ENCODE measurements at regions not wholly inside any gene's neighbourhood (a gene's known extent, or its start where the extent isn't known, plus 50 kb on each side); places are given as distances from the start of the nearest gene placed in this dataset.
"Not testable (repeated sequence)": the region's sequence is repeated elsewhere in the genome, so short reads cannot be mapped to it uniquely, and the experiment has no call there.

DNA sequence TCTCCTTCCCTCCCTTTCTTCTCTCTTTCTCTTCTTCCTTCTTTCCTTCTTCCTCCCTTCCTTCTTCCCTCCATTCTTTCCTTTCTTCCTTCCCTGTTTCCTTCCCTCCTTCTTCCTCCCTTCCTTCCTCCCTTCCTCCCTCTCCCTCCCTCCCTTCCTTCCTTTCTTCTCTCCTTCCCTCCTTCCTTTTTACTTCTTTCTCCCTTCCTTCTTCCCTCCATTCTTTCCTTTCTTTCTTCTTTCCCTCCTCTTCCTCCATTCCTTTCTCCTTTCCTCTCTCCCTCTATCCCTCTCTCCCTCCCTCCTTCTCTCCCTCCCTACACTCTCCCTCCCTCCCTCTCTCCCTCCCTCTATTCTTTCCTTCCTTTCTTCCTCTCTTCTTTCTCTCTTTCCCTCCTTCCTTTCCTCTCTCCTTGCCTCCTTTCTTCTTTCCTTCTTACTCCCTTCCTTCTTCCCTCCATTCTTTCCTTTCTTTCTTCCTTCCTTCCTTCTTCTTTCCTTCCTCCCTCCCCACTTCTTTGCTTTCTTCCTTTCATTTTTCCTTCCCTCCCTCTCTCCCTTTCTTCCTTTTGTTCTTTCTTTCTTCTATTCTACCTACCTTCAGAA lies 200.4 kb upstream of the SSTR4 start:
- DNase-seq (ENCODE audit: low read depth, low spot score), result no peak
- no peak overlapping the region for H3K27ac ChIP-seq

DNA sequence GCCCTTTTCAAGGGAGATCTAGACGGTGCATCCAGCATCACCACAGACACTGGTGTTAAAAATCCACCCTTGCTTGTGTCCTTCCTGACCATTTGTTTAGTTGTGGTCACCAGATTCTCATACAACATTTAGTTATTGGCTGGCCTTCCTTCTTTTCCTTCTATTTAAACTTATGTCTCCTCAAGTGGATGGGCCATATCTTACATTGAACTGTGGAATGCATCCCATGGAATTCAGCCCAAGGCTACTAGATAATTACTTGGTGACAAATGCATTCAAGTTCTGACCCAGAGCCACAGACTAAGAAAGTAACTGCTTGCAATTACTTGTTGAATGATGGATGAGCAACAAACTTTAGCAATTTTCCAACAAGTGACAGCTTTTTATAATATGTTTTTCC lies 198.9 kb upstream of the SSTR4 start:
- H3K27ac ChIP-seq, result peak overlapping the region; percentile 44

DNA sequence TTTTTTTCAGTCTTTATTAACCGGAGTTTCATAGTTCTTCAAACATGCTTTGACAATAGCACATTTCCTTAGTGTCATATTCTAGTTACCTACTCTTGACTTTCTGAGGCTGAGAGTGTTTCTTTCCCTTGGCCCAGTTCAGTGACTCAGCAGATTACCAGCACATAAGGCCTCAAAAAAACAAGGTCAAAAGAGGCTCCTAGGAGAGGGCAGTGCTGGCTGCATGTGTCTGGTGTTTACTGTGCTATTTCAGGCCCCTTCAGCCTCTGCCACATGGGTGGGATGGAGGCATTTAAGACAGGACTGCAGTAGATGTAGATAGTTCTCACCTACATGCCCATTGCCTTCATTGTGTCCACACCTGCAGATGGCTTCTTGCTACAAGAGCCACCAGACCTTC lies 198.2 kb upstream of the SSTR4 start:
- DNase-seq (ENCODE audit: low read depth, low spot score), result no peak
- H3K27ac ChIP-seq, result peak overlapping the region; percentile 44

More for the DNA sequence above, 198.9 kb upstream of the SSTR4 start:
- DNase-seq (ENCODE audit: low read depth, low spot score), result no peak

DNA sequence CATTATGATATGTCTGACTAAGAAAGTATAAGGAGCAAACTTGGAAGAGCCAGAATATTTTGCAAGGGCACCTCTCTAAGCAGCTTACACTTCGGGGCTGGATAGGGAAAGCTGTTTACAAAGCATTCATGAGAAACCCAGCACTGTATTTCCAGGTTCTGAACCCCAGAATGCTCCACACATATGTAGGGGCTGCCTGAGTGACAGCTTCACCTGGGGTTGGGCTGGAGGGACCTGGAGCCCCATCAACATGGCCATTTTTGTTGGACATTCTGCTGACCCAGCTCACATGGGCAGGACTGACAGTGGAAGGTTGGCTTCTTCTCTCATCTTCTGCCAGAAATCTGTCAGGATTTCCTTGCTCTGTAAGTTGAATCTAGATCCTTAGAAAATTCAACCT lies 197.1 kb upstream of the SSTR4 start:
- no peak overlapping the region for H3K27ac ChIP-seq
- DNase-seq (ENCODE audit: low read depth, low spot score), result no peak

DNA sequence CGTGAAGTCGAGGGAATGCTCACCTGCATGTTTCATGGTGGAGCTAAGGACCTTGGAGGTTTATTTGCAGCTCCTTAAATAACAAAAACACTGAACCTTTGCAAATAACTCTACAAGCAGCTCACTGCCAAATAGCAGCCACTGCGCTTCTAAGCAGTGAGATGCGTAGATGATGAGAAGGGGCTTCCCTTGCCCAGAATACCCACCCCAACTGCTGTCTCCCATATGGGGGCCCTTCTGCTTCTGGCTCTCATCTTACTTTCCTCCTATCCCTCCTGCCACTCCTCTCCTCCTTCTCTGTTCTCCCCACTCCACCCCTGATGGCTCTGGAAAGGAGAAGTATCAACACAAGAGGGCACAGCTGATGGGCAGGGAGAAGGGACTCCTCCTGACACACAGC lies 193.3 kb upstream of the SSTR4 start:
- no peak for DNase-seq (ENCODE audit: low read depth, low spot score)
- no peak overlapping the region for H3K27ac ChIP-seq

DNA sequence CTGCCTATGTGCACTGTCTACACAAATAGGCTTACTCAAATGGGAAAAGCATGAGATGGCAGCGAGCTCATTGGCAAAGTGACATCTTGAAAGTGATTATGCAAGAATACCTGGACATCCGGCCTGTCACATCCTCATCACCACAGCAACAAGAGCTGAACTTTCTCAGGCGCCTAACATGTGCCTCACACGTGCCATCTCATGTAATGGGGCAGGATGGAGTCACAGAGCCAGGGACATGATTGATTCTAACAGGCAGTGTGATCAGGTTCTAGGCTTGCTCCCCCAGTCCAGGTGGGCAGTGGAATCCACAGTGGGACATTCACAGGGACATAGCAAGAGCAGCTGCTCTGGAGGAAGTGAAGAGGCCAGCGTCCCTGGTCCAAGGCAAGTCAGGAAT lies 192.3 kb upstream of the SSTR4 start:
- H3K27ac ChIP-seq, result no peak overlapping the region
- DNase-seq (ENCODE audit: low read depth, low spot score), result no peak

DNA sequence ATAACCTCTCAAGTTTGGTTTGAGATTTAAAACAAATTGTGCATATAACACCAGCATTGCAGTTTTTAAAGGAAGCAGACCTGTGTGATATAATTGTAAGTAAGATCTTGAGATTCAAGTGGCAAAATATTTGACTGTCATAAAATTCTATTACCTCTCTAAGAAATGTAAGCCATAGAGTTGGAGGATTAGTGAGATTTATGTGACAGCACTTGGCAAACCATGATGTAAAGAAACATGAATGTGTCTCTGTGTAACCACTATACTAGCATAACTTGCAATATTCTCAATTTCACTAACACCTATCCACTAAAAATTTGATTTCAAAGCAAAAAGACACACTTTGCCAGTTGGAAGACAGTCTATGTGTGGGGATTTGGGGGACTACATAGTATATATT lies 190.2 kb upstream of the SSTR4 start:
- no peak overlapping the region for H3K27ac ChIP-seq
- DNase-seq (ENCODE audit: low read depth, low spot score), result no peak

DNA sequence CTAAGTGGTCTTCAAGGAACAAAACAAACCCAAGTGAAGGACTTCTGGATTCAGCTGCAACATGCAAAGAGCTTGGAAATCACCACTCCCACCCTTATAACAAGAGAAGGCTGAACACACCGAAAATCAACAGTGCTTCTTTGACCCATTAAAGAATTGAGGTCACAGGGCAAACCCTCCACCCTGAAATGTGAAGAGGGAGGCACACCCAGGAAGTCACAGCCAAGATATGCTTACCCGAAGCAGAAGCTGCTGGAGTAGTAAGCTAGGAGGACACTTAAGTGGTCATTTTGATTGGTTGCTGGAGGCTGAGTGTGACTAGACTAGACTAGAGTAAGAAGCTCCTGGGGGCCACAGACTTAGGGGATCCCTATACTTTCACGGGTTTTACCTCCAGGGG lies 188.2 kb upstream of the SSTR4 start:
- no peak for DNase-seq (ENCODE audit: low read depth, low spot score)
- no peak overlapping the region for H3K27ac ChIP-seq

DNA sequence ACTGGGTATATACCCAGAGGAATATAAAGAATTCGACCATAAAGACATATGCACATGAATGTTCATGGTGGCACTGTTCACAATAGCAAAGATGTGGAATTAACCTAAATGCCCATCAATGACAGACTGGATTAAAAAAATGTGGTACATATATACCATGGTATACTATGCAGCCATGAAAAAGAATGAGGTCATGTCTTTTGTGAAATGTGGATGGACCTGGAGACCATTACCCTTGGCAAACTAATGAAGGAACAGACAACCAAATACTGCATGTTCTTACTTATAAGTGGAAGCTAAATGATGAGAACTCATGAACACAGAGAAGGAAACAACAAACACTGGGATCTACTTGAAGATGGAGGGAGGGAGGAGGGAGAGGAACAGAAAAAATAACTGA lies 186.7 kb upstream of the SSTR4 start:
- no peak for DNase-seq (ENCODE audit: low read depth, low spot score)
- no peak overlapping the region for H3K27ac ChIP-seq

DNA sequence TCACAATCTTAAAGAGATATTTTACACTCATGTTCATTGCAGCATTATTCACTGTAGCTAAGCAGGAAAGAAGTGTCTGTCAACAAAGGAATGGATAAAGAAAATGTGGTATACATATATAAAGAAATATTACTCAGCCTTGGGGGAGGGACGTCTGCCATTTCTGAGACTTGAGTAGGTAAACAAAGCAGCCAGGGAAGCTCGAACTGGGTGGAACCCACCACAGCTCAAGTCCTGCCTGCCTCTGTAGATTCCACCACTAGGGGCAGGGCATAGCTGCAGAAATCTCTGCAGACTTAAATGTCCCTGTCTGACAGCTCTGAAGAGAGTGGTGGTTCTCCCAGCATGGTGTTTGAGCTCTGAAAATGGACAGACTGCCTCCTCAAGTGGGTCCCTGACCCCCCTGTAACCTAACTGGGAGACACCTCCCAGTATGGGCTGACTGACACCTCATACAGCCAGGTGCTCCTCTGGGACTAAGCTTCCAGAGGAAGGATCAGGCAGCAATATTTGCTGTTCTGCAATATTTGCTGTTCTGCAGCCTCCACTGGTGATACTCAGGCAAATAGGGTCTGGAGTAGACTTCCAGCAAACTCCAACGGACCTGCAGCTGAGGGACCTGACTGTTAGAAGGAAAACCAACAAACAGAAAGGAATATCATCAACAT lies 183.3 kb upstream of the SSTR4 start:
- not testable (repeated sequence) for H3K27ac ChIP-seq
- peak; percentile 49 for DNase-seq (ENCODE audit: low read depth, low spot score)

DNA sequence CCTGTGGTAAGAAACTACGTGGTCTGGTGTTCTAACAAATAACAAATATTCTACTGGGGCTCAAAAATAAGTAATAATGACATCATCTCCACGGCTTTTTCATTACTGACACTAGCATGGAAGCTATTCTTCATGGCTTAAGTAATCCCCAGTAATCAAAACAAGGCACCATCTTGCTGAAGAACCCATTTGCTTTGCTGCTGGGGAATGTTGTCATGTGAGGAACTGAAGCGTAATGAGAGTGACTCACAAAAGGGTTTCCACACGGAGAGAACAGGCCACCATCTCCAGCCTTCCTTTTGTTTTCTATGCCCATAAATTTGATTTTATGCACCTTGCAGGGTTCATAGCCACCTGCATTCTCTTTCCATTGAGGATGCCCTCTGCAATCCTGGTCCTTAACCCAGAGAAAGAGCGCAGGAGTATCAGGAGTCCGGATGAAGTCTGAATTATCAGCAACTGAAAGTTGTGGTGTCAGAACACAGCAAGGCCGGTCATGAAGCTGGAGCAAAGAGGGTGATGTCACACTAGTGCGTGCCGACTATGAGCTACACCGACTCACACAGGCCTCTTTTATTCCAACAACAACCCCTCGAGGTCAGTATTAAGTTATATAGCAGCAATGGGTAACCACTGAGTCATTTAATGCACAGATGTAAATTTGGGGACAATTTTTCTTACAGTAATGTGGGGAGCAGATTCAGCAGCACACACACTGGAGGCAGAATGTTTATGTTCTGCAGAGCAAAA lies 173.7 kb upstream of the SSTR4 start:
- H3K27ac ChIP-seq, result no peak overlapping the region
- DNase-seq (ENCODE audit: low read depth, low spot score), result no peak

DNA sequence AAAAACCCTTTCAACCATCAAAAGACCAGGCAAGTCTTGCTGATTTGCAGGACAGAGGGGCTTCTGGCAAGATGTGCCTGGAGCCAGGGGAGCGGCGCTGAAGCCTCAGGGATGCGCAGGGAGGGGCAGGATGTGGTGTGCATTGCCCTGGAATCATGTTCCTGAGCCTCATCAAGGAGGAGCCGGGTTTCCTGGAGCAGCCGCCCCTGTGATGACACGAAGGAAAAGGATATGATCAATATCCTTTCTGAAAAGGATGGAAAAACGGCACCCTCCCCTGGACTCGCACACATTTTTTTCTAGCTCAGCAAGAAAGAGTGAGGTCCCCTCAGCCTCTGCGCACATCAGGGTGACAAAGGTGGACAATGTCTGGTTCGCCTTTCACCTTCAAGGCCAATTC lies 173.1 kb upstream of the SSTR4 start:
- no peak for DNase-seq (ENCODE audit: low read depth, low spot score)
- H3K27ac ChIP-seq, result no peak overlapping the region

DNA sequence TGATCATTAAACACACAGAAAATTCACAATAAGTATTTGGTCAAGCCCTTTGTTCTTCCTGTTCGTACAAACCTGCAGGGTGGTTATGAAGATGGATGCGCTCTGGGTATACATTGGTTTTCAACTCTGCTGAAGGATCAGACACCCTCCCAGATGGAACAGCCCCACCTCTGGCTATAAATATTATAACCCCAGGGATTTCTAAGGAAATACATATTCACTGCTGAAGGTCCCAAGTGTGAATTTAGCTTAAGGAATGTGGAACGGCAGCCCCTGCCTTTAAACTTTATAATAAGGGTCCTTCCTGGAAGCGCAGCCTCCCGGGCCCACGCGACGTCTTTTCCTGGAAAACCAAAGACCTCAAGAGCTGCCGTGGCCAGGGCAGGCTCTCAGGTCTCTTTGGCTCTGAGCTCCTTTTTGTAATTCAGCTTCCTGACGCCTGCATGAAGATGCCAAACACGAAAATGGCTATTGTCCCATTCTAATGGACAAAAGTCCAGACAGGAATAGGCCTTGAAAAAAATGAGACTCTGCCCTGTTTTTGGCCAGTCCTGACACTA lies 172.4 kb upstream of the SSTR4 start:
- no peak for DNase-seq (ENCODE audit: low read depth, low spot score)
- no peak overlapping the region for H3K27ac ChIP-seq

DNA sequence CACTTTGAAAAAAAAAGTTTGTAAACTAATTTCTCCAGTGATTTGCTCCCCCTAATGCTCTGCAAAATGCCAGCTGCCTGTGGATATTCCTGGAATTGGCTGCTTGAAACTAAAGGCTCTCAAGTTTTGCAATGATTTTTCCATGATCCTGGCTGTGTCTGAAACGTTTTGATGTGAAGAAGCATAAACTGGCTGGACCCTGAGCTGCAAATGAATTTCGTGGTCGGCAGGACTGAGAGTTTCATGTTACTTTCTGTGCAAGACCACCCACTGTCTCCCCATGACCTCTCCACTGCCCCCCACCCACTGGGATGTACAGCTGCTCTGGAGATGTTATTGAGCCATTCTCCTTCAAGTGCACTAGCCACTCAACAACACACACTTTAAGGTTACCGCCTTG lies 171.3 kb upstream of the SSTR4 start:
- H3K27ac ChIP-seq, result no peak overlapping the region
- no peak for DNase-seq (ENCODE audit: low read depth, low spot score)

DNA sequence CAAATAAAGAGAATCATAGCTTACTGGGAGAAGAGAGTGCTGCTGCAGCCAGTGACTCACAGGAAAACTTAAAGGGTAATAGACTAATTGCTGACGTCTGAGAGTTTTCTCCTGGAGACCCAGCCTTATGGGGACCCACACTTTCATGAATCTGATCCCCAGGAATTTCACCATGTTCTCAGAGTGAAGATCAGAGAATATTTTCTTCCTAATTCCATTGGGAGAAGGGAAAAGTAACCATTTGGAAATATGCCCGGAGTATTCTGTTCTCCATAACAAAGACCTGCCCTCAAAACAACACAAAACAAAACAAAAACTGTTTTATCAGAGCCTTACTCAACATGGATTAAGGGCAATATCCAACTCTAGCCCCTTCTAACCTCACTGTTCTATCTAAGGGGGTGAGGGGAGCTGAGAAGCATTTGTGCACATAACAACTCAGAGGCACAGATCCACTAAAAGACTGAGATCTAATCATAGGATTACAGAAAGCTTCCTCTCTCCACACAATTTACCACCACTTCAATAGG lies 168.2 kb upstream of the SSTR4 start:
- DNase-seq (ENCODE audit: low read depth, low spot score), result no peak
- no peak overlapping the region for H3K27ac ChIP-seq

DNA sequence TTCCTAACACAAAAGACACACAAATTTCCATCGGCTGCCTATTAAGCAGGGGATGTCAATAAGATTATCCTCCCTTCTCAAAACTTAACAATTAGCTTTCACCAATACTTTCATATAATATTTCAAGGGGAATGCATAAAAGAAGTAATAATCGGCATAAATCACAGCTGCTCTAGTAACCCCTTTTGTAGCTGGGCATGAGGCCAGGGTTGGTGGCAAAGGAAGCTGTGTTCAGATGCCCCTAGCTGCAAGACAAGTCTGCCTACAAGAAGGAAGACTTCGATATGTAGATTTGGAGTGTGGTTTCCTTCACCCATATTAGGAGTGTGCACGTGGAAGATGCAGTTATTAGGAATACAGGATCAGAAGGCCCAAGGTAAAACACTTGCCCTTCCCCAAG lies 156.9 kb upstream of the SSTR4 start:
- H3K27ac ChIP-seq, result no peak overlapping the region
- DNase-seq (ENCODE audit: low read depth, low spot score), result no peak

DNA sequence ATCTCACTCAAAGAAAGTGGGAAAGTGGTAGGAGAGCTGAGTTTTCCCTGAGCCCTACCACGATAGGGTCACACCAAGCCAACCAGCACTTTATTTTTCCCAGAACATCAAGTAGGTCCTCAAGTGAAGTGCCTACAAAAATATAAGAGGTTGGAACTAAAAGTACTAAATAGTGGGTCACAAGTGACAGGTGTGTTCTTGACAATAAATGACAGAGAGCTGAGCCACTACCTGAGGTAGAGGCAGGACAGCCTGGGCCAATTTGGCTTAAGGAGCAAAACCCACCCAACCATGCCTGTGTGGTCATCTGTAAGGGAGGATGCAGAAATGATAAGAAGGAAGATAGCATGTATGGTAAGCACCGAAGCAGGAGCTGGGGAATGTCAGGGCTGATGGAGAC lies 154.8 kb upstream of the SSTR4 start:
- DNase-seq (ENCODE audit: low read depth, low spot score), result no peak
- H3K27ac ChIP-seq, result no peak overlapping the region

DNA sequence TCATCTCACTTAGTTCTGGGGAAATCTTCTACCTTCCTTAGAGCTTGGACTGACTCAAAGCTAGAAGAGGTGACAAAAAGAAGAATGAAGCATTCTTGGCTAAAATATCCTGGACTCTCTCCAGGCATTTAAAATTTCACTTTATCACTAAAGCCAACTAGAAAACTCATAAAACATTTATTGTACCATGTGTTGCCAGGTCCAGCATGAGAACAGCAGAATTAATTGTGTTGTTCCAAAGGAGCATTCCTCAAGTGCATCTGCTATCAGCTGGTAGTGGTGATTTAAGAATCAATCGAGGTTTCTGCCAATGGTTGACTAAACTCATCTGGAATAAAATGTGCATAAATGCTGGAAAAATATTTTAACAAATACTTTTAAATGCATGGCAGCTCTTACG lies 147.3 kb upstream of the SSTR4 start:
- no peak overlapping the region for H3K27ac ChIP-seq
- DNase-seq (ENCODE audit: low read depth, low spot score), result no peak

DNA sequence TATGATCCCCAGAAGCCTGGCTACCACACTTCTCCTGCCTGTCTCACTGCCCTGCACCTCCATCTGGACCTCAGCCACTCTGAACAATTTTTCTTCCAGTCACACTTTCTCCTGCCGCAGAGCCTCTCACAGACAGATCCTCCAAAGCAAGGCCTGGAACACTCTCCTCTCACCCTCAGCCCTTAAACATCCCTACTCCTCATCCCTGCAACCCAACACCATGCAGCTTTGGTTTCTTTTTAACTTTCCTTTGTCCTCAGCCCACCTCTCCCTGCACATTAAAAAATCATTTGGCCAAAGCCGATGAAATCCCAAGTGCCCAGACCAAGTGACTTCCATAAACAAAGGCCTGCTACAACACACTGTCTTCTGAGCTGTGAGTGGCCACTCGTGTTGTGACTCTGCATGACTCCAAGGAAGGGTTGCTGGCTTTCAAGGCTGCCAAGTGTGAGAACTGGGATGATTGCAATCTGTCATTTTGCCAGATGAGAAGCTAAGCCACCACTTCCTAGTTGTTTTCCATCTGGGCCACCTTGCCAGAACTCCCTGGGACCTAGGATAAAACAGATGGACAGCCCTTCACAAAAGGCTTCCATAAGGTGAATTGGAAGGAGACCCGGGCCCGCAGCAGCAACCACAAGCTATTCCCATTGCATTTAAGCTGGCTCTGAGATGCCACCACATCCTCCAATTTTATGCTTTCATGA lies 144.4 kb upstream of the SSTR4 start:
- H3K27ac ChIP-seq, result no peak overlapping the region
- no peak for DNase-seq (ENCODE audit: low read depth, low spot score)

DNA sequence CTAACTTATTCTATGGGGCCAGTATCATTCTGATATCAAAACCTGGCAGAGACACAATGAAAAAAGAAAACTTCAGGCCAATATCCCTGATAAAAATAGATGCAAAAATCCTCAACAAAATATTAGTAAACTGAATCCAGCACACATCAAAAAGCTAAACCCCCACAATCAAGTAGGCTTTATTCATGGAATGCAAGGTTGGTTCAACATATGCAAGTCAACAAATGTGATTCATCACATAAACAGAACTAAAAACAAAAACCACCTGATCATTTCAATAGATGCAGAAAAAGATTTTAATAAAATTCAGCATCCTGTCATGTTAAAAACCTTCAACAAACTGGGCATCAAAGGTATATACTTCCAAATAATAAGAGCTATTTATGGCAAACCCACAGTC lies 133.9 kb upstream of the SSTR4 start:
- DNase-seq (ENCODE audit: low read depth, low spot score), result no peak
- no peak overlapping the region for H3K27ac ChIP-seq

DNA sequence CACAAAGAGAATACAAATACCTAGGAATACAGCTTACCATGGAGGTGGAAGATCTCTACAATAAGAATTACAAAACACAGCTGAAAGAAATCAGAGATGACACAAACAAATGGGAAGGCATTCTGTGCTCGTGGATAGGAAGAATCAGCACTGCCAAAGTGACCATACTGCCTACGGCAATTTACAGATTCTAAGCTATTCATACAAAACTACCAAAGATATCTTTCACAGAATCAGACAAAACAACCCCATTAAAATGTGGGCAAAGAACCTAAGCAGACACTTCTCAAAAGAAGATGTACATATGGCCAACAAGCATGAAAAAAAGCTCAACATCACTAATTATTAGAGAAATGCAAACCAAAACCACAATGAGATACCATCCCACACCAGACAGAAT lies 133.2 kb upstream of the SSTR4 start:
- H3K27ac ChIP-seq, result no peak overlapping the region
- DNase-seq (ENCODE audit: low read depth, low spot score), result no peak

Measured in epithelial cell of prostate (primary cell).